ENCODE measurements at regions not wholly inside any gene's neighbourhood (a gene's known extent, or its start where the extent isn't known, plus 50 kb on each side); places are given as distances from the start of the nearest gene placed in this dataset.

GRCh38 chr3:181454451-181455027 lies 257.2 kb upstream of the SOX2 start:
- no peak overlapping the region for H3K9ac ChIP-seq (ENCODE audit: insufficient read depth in 1 of 2, low read length in 2 of 2)
- H3K27ac ChIP-seq (ENCODE audit: low read depth in 1 of 2, low read length in 1 of 2), result no peak overlapping the region
- H3K4me3 ChIP-seq, result no peak overlapping the region
- H3K36me3 ChIP-seq (ENCODE audit: control insufficient read depth in 4 of 4, insufficient read depth in 4 of 4, low read length in 4 of 4), result no peaks in the 10 kb centered on the region
- peaks cover 0 to 2% (median 0%) of the 10 kb centered on the region in 4 donors for H3K9me3 ChIP-seq (ENCODE audit: control insufficient read depth in 4 of 4, insufficient read depth in 3 of 4, low read length in 3 of 4)
- DNase-seq (no peak), ATAC-seq (ENCODE audit: insufficient read depth, low FRiP score) (no peak)
- no peak for TF ChIP-seq CTCF (IDR thresholded peaks at IDR 0.05; ENCODE audit: control extremely low read depth, extremely low read depth)
- H3K4me1 ChIP-seq (ENCODE audit: control insufficient read depth in 5 of 5, insufficient read depth in 5 of 5, low read length in 5 of 5), result peaks cover 0 to 6% (median 0%) of the 10 kb centered on the region in 5 donors
- no peaks in the 10 kb centered on the region for H3K27me3 ChIP-seq (ENCODE audit: control insufficient read depth in 3 of 3, insufficient read depth in 3 of 3, low read length in 2 of 3)
- WGBS, 2 donors, result 87 to 90% methylated on average over 6 of the region's 6 CpGs

- peaks cover 0 to 2% (median 0%) of the 10 kb centered on the region in 4 donors for H3K9me3 ChIP-seq (ENCODE audit: control insufficient read depth in 4 of 4, insufficient read depth in 3 of 4, low read length in 3 of 4)
- no peaks in the 10 kb centered on the region for H3K27me3 ChIP-seq (ENCODE audit: control insufficient read depth in 3 of 3, insufficient read depth in 3 of 3, low read length in 2 of 3)
- H3K27ac ChIP-seq (ENCODE audit: low read depth in 1 of 2, low read length in 1 of 2), result no peak overlapping the region
- no peak overlapping the region for H3K4me3 ChIP-seq
- no peaks in the 10 kb centered on the region for H3K36me3 ChIP-seq (ENCODE audit: control insufficient read depth in 4 of 4, insufficient read depth in 4 of 4, low read length in 4 of 4)
- 78 to 83% methylated on average over 2 of the region's 2 CpGs for WGBS, 2 donors
- no peak for TF ChIP-seq CTCF (IDR thresholded peaks at IDR 0.05; ENCODE audit: control extremely low read depth, extremely low read depth)
- no peak overlapping the region for H3K9ac ChIP-seq (ENCODE audit: insufficient read depth in 1 of 2, low read length in 2 of 2)
- ATAC-seq (ENCODE audit: insufficient read depth, low FRiP score), result no peak
- DNase-seq, result no peak
- H3K4me1 ChIP-seq (ENCODE audit: control insufficient read depth in 5 of 5, insufficient read depth in 5 of 5, low read length in 5 of 5), result no peaks in the 10 kb centered on the region
These were observed 265.0 kb upstream of the SOX2 start for GRCh38 chr3:181446741-181447140.

GRCh38 chr3:181442066-181442465 lies 269.7 kb upstream of the SOX2 start:
- no peak for DNase-seq
- 84 to 95% methylated on average over 3 of the region's 3 CpGs for WGBS, 2 donors
- Histone ChIP-seq H3K4me3 (no peak overlapping the region), H3K36me3 (ENCODE audit: control insufficient read depth in 4 of 4, insufficient read depth in 4 of 4, low read length in 4 of 4) (no peaks in the 10 kb centered on the region), H3K27ac (ENCODE audit: low read depth in 1 of 2, low read length in 1 of 2) (no peak overlapping the region), H3K9me3 (ENCODE audit: control insufficient read depth in 4 of 4, insufficient read depth in 3 of 4, low read length in 3 of 4) (no peaks in the 10 kb centered on the region), H3K4me1 (ENCODE audit: control insufficient read depth in 5 of 5, insufficient read depth in 5 of 5, low read length in 5 of 5) (no peaks in the 10 kb centered on the region), H3K9ac (ENCODE audit: insufficient read depth in 1 of 2, low read length in 2 of 2) (no peak overlapping the region), H3K27me3 (ENCODE audit: control insufficient read depth in 3 of 3, insufficient read depth in 3 of 3, low read length in 2 of 3) (no peaks in the 10 kb centered on the region)
- no peak for TF ChIP-seq CTCF (IDR thresholded peaks at IDR 0.05; ENCODE audit: control extremely low read depth, extremely low read depth)
- ATAC-seq (ENCODE audit: insufficient read depth, low FRiP score), result no peak

GRCh38 chr3:181432992-181433391 lies 278.7 kb upstream of the SOX2 start:
- H3K9ac ChIP-seq (ENCODE audit: insufficient read depth in 1 of 2, low read length in 2 of 2), result no peak overlapping the region
- 85 to 86% methylated on average over 4 of the region's 4 CpGs for WGBS, 2 donors
- ATAC-seq (ENCODE audit: insufficient read depth, low FRiP score), result no peak
- no peaks in the 10 kb centered on the region for H3K36me3 ChIP-seq (ENCODE audit: control insufficient read depth in 4 of 4, insufficient read depth in 4 of 4, low read length in 4 of 4)
- no peak for TF ChIP-seq CTCF (IDR thresholded peaks at IDR 0.05; ENCODE audit: control extremely low read depth, extremely low read depth)
- H3K27me3 ChIP-seq (ENCODE audit: control insufficient read depth in 3 of 3, insufficient read depth in 3 of 3, low read length in 2 of 3), result peaks cover 0 to 4% (median 0%) of the 10 kb centered on the region in 3 donors
- no peak overlapping the region for H3K4me3 ChIP-seq
- H3K9me3 ChIP-seq (ENCODE audit: control insufficient read depth in 4 of 4, insufficient read depth in 3 of 4, low read length in 3 of 4), result no peaks in the 10 kb centered on the region
- H3K4me1 ChIP-seq (ENCODE audit: control insufficient read depth in 5 of 5, insufficient read depth in 5 of 5, low read length in 5 of 5), result no peaks in the 10 kb centered on the region
- no peak for DNase-seq
- H3K27ac ChIP-seq (ENCODE audit: low read depth in 1 of 2, low read length in 1 of 2), result no peak overlapping the region

Measured in lung (tissue), 11 donors.